CD4-positive, alpha-beta T cell treated with Interleukin-17A for 4 hours (primary cell): ENCODE measurements at regions not wholly inside any gene's neighbourhood (a gene's known extent, or its start where the extent isn't known, plus 50 kb on each side); places are given as distances from the start of the nearest gene placed in this dataset.

Experiments used
- DNase-seq: peaks from one replicate; pipeline ENCODE4 v3.0.0-alpha.2; 2020; ENCODE audit warnings: mixed read lengths

DNA sequence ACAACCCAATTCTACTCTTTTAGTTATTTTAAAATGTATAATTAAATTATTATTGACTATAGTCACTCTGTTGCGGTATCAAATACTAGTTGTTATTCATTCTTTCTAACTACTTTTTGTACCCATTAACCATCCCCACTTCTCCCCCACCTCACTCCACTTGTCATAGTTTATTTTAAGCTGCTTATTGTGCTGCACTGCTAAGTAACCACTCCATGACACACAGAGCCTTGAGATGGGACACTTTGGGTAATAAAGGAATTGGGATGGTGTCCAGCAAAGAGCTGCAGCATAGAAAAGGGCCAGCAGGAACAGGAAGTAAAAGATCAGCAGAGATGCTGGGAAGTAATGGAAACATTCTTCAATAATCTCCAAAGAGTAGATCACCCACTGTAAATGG lies 123.0 kb downstream of the RPS29 start:
- DNase-seq = no peak

DNA sequence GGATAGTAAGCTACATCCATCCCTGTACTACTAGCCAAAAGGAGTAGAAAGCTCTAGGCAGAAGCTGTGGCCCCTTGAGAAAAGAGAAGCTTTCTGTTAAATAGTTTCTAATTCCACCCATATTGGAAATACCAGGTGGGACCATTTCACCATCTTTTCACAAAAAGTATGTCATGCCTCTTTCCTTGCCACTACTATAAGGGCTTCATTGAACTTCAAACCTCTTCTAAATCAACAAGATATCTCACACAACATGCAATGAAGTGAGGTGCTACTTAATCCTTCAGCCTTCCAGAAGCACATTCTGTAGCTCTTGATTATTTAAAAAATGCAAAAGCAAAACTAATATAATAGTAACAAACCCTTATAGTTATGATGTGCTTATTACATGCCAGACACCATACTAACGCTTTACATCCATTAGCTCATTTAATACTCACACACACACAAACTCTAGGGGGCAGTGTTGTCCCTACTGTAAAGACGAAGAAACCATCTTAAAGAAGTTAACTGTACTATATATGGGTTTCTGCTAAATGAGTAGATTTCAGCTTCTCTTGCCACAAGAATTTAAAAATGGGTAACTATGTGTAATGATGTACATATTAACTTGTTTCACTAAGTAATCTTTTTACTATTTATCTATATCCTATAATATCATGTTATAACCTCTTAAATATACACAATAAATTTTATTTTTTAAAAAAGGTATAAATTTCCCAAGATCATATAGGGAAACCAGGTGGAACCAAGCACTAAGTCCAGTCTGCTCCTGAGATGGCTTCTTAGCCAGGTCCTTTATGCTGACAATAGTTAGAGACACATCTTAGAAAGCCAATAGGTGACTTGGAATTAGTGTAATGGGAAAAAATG lies 124.4 kb downstream of the RPS29 start:
- peak; percentile 68 for DNase-seq

DNA sequence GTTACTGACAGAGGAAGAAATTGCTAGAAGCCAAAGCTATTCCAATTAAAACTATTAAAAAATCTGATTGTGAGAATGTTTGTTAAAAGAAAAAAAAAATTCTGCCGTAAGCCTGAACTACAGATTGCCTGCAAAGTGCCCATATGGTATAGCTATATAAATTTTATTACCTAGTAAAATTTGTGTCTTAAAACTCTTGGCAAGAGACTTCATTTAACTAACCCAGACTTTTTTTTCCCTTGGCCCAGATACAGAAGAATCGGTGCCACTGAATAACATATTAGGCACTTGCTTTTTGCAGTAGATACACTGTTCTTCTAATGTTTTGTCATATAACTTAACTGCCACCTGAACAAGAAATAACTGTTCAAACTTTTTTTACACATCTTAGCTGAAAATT lies 125.5 kb downstream of the RPS29 start:
- DNase-seq = no peak

DNA sequence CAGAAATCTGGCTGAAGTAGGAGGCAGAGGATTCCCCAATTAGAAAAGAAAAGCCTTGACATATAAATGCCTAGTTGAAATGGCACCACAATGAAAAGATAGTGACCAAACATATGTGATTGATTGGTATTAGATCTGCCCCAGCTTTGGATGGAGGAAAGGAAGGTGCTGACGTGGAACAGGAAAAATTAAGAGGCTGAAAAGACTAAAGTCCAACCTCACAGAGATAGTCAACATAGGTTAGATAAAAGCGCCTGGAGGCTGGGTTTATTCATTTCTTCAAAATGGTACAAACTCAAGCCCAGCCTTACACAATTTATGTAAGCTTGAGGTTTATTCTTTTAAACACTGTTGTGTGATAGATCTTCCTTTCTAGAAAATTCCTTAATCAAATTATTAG lies 129.6 kb downstream of the RPS29 start:
- DNase-seq = no peak

DNA sequence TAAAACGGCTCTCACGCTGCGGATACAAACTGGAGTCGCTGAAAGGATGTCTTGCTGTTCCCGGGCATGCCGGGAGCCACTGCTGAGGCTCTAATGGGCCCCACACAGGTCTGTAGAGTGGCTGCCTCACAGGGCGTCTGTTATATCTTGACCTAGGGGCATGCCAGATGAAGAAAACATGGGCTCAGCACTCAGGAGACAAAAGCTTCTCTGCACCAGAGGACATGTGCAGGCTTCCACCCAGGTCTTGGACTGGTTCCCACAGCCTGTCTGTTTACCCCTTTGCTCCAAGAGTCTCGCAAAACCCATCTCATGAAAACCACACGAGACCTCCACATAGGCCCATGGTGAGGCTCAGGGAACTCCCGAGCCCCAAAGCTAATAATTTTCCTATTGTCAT lies 134.2 kb downstream of the RPS29 start:
- DNase-seq = no peak

DNA sequence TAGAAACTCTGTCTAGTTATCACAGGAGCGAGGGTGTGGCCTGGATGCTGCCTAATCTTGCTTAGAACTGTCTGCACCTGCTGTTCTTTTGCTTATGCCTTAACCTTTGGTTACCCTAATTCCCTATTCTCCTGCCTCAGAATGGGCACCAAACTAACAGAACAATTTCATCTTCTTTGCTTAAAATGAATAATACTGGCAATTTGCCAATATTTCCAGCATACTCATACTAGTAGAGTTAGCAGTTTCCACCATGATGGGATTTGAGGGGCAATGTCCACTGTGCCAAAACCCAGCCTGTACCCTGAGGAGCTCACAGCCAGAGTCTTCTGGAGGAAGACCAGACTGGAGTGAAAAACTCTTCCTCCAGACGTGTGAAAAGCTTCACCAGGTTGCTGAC lies 136.4 kb downstream of the RPS29 start:
- DNase-seq = no peak

DNA sequence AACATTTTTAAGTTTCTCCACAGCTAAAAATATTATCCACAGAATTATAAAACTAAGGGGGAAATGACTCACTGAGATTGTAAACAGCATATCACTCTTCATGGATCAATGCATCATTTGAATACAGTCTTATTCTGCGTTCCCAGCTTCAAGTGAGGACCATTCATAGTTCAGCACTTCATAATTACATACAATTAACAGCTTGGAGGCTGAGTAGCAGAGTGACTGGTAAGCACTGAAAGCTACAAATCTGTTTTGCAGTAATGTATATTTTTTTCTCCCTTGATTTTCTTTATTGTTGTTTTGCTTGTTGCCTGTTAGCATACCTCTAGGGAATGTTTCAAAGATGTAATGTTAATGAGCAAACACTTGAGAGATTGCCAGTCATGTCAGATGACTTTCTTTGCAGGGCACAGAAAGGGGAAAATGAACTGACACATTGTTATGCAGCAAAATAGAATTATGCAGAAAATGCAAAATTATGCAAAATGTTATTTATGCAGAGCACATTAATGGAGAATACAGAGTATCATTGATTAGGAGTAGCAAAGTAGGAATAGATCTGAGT lies 138.6 kb downstream of the RPS29 start:
- DNase-seq = no peak

DNA sequence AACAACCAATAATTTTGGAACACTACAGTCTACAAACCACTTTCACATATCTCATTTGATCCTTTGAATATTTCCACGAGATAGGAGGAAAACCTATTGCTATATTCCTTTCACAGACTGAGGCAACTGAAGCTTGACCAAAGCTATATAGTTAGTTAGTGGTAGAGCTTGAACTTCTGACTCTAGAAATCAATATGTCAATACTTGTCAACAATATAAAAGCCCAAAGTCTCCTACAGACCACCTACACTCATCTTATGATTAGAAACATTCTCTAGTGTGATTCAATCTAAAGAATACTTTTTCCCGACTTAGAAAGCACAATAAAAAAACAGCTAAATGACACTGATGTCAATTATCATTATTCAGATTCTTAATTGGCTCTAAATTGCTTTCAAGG lies 139.4 kb downstream of the RPS29 start:
- no peak for DNase-seq

DNA sequence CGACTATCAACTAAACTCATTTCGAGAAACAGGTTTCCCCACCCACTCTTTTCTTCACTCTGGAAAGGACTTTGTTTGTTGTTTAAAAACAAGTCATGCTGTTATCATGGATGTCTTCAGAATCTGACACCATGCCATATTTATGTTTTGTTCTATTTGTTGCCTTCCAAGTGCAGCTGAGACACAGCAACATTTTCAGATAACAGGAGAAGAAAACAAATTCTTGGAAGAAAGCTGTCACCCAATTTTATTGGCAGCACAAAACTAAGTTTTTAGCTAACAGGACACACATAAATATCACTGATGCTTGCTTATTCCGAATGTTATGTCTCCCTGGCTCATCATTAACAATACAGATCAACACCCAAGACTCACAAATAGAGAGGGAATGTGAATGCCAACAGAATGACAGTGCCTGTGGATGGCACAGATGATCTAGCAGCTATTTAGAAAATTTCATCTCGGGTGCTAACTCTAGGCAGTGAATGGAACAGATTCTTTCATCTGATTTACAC lies 147.9 kb downstream of the RPS29 start:
- no peak for DNase-seq

DNA sequence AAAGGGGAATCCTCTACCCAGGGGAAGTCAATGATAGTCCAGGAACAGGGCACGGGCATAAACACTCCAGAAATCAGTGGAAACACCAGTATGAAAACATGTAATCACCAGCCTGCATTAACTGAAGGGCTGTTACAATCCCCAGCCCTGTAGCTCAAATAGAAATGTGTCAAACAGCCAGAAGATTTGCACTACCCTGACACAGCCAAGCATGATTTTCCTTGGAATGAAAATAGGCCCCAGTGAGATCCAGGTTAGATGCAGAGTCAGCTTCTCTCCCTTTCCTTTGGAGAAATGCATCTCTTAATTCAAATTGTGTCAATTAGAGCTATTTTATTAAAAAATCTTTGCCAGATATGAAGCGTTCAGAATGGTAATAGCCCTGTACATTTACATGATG lies 158.1 kb downstream of the RPS29 start:
- DNase-seq = no peak

DNA sequence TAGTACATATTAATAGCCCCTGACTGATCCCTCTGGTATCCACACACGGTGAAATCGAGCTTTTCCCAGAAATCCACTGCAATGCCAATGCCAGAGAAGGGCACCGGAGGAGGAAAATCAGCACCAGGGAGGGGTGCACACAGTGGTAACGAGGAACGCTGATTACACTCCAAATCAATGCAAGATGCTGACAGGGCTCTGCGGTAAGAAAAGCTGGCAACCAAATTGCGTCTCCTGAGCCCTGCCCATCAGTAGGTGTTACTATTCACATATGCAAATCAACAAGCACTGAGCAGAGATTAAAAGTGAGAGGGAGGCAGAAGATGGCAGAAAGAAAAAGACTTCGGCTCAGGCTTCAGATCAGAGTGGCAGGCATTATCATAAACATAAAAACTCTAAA lies 159.1 kb downstream of the RPS29 start:
- no peak for DNase-seq

DNA sequence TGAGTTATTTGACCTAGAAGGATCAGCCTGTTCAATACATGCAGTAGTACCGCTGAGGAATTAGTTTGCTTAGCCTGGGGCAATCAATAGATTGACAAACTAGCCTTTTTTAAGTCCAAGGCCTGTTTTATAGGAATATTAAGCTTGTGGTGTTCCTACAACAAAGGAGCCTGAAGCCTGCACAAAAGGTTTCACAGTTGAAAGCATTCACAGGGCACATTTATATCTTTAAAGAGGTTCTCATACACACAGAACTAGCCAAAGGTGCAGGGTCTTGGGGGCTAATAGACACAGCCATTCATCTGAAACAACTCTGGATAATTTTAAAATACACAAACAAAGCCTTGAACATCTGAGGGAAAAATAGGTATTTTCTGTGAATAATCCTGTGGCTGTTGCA lies 160.3 kb downstream of the RPS29 start:
- no peak for DNase-seq

DNA sequence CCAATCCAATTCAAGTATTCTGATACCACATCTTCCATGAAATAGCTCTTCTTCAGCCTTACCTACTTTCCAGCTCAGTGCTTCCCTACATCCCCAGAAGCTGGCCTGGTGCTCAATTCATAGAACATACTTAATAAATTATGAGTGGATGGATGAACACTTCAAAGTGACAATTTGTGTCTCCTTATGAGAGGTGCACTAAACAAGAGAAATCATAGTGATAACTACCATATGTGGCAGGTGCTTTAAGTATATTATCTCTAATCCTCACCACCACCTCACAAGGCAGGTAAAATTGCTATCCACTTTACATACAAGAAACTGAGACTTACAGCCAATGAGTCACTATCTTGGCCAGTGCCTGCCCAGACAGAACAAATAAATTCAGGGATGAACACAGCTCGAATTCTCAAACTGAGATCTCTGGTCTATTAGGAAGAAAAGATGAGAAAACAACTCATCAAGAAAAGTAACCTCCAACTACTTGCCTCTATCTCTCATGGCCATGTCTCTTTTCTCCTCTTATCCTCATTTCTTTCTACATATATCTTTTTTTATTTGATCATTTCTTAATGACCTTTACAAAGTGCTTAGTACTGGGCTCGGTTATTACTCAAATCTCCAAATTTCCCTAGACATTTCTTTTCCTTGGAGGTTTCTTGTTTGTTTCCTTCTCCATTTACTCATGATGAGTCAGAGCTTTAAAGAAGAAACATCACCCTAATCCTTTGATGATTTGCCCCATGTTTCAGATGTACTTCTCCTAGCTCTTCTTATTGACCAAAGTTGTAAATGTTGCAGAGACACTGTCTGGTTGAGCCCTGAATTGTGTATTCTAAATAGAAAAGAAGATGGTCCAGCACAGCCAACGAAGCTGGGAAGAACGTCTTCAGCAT lies 161.5 kb downstream of the RPS29 start:
- no peak for DNase-seq

DNA sequence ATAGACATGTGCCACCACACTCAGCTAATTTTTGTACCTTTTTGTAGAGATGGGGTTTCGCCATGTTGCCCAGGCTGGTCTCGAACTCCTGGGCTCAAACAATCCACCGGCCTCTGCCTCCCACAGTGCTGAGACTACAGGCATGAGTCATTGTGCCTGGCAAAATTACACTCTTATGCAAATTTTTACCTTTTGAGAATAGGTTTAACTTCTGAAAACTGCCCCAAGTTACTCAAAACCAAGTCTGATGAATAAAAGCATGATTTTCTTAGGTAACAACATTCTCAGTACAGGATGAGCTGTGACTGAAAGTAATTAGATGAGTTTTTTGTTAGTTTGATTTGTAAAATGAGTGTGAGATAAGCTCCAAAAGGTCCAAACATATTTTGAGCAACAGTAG lies 166.0 kb downstream of the RPS29 start:
- DNase-seq = no peak

DNA sequence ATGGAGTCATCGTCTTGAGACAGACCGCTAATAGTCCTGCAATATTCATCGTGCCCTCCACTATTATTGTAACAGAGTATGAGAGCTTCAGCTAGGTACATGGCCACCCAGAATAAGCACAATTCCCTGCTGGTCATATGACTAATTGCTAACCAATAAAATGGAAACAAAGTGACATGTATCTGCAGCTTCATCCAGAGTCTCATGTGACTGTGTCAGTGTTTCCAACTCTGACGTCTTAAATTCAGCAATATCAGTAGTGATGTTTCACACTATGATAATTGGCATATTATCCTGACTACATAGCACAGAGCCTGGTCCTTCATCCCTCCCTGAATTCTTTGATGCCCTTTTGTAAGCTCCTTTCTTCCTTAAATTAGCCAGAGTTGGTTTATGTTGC lies 167.4 kb downstream of the RPS29 start:
- no peak for DNase-seq

DNA sequence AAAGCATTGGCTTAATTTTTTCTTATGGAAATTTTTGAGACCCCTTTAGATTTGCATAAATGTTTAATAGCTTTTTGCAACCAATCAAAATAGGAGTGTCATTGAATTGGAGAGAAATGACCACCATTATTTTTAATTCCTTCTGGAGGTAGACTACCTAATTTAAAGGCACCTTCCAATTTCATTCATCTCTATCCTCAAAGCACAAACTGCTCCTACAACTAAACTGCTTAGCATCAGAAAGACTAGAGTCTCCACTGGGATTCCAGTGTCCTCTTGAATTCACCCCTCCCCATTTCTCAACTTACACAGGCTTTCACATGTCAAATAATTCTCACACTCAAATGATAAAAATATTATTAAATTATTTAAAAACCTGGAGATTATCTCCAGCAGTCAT lies 168.4 kb downstream of the RPS29 start:
- no peak for DNase-seq

DNA sequence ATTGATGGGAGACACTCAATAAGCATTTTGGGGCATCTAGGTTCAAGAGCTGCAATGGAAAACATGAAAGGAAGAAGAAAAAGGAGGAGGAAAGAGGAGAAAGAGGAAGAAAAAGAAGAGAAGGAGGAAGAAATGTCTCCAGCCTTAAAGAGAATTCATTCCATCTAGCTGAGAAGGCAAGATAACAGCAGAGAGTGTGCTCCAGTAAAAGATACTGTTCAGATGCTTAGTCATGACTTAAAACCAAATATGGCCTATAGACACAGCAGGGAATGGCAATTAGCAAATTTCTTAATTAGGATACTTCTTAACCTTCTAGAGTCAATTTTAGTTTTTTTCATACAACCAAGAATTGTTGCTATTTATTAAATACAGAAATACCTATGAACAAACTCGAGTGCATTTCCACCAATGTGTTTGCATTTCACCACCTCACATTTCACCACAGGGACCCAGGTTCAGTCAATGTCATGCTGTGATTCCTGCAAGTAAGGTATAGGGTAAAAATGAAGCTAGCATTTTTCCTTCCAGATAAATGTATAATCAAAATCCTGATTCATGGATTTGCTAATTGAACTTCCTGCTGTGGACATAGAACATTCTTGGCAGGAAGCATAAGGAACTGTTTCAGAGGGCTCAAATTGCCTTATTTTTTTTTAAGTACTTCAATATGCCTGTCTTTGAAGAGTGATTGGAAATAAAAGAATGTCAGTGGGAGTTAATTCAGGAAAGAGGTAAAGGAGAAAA lies 177.8 kb downstream of the RPS29 start:
- no peak for DNase-seq

DNA sequence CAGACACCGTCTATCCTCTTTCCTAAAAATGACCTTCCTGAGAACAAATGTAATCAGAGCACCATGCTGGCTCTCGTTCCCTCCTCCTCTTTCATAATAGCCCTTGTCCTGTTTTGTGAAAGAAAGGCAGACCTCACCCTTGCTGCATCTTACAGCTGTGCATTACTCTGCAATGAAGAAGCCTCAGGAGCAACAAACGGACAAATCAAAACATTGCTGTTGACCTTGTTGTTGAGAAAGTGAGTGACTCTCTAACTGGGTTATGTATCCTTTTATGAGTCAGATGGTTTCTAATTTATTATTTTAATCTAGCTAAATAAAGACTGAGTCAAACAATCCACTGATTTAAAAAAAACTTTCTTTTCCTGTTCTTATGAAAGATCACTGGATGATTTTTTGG lies 180.9 kb downstream of the RPS29 start:
- DNase-seq = no peak

DNA sequence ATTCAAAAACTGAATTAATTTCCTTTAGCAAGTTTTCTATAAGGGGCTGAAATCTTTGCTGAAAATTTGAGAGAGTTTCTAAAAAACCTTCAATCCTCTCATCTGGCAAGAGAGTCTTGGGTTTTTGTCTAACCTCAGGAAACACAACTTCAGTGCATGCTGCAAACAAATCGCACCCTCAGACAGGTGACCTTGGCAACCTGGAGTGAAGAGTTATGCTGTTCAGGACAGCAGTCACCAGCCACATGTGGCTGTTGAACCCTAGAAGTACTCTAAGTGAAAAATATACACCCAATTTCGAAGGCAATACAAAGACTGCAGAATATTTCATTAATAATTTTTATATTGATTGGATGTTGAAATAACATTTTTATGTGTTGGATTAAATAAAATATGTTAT lies 184.8 kb downstream of the RPS29 start:
- DNase-seq = no peak

DNA sequence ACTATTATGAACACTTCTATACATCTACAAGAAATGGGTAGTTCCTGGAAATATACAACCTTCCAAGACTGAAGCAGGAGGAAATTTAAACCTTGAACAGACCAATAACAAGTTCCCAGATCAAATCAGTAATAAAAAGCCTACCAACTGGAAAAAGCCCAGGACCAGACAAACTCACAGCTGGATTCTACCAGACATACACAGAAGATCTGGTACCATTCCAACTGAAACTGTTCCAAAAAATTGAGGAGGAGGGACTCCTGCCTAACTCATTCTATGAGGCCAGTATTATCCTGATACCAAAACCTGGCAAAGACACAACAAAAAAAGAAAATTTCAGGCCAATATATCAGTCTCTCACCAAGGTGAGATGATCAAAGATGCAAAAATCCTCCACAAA lies 189.4 kb downstream of the RPS29 start:
- no peak for DNase-seq

DNA sequence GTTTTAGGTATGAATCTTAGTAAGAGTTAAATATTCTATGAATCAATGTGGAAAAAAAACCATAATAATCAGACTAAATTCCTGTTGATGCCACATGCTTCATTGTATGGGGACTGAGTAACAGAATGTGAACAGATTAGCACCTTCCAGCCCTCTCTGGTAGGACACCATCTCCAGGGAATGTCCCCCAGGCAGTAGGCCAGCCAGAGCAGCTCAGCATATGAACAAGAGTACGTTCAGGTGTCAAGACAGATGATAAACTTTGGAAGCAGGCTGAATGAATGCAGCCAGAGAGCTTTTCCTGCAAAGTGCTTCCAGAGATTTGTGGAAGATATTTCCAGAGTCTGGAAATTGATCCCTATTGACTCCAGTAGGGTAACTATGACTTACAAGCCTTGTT lies 204.4 kb downstream of the RPS29 start:
- no peak for DNase-seq

DNA sequence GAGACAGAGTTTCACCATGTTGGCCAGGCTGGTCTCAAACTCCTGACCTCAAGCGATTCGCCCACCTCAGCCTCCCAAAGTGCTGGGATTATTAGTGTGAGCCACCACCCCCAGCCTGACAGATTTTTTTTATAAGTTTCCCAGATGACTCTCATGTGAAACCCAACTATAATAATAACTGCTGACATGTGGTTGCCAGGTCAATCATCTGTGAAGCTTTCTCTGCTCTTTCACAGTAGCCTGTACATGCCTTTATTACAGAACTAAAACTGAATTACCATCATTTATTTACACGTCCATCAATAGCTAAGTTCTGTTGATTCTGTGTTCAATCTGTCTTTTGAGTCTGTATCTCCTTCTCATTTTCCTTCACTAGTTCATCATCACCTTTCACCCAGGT lies 218.5 kb downstream of the RPS29 start:
- no peak for DNase-seq

DNA sequence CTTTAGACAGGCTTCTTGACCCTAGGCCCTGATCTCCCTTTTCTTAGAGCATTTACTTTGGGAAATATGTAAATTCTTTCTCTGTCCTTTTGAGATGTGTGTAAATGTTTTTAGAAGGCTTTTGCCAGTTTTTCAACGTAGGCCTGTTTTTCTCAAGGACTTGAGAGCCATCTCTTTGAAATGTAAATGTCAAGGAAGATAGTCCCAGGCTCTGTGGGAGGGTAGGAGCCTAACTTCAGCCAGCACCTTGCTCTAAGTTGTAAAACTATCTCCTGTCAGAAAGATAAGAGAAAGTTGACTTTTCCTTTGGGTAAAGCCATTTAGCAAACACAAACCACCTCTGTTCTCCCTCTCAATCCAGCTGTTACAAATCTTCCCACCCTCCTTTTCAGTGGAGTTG lies 219.8 kb downstream of the RPS29 start:
- no peak for DNase-seq
